Osteoblast (primary cell): ENCODE measurements at regions not wholly inside any gene's neighbourhood (a gene's known extent, or its start where the extent isn't known, plus 50 kb on each side); places are given as distances from the start of the nearest gene placed in this dataset.
A peak's percentile ranks its signal among the peaks of the same experiment; 100 is the strongest.

ENCODE experiments used
- DNase-seq: peaks from one replicate; pipeline ENCODE4 v3.0.0; 2011; ENCODE audit warnings: low spot score, mixed read lengths; ENCODE audit not compliant: insufficient read length; ENCODE audit errors: missing footprints
- H2AFZ ChIP-seq: 2 replicates; pipeline ENCODE4 v1.6.0; 2011; ENCODE audit warnings: mild to moderate bottlenecking, low read length
- H3K27ac ChIP-seq: 2 replicates; pipeline ENCODE4 v1.5.1; 2011; ENCODE audit warnings: mild to moderate bottlenecking, low read depth, low read length, moderate library complexity
- H3K27me3 ChIP-seq: 2 replicates; pipeline ENCODE4 v1.6.0; 2012; ENCODE audit warnings: mild to moderate bottlenecking, control low read depth, inconsistent platforms, low read length, moderate library complexity; ENCODE audit not compliant: insufficient read depth
- H3K36me3 ChIP-seq: 2 replicates; pipeline ENCODE4 v1.5.1; 2011; ENCODE audit warnings: mild to moderate bottlenecking, low read length, control low read depth, moderate library complexity; ENCODE audit not compliant: insufficient read depth
- H3K4me1 ChIP-seq: 2 replicates; pipeline ENCODE4 v1.5.1; 2011; ENCODE audit warnings: mild to moderate bottlenecking, low read length, control low read depth, moderate library complexity; ENCODE audit not compliant: insufficient read depth
- H3K4me2 ChIP-seq: 2 replicates; pipeline ENCODE4 v1.6.0; 2011; ENCODE audit warnings: mild to moderate bottlenecking, low read length; ENCODE audit not compliant: insufficient read depth
- H3K4me3 ChIP-seq: fragments of 200-600 bp; sonication (generic); 3 replicates; pipeline ENCODE4 v1.5.1; 2012; ENCODE audit warnings: mild to moderate bottlenecking, low read length, inconsistent platforms; ENCODE audit not compliant: insufficient read depth
- H3K79me2 ChIP-seq: 2 replicates; pipeline ENCODE4 v1.6.0; 2012; ENCODE audit warnings: mild to moderate bottlenecking, low read length, control low read depth, inconsistent platforms; ENCODE audit not compliant: insufficient read depth
- H3K9me3 ChIP-seq: 2 replicates; pipeline ENCODE4 v1.5.1; 2011; ENCODE audit warnings: low read depth, low read length, control low read depth
- H4K20me1 ChIP-seq: 2 replicates; pipeline ENCODE4 v1.6.0; 2012; ENCODE audit warnings: mild to moderate bottlenecking, low read length, control low read depth; ENCODE audit not compliant: insufficient read depth
- CTCF ChIP-seq: IDR thresholded peaks from 2 replicates; pipeline ENCODE4 v1.5.1; 2011; ENCODE audit warnings: mild to moderate bottlenecking, low read depth, low read length, moderate library complexity; ENCODE audit errors: extremely low read depth

- no peak for TF ChIP-seq CTCF
- H3K27me3 ChIP-seq, result no peaks in the 10 kb centered on the region
- H3K9me3 ChIP-seq, result no peaks in the 10 kb centered on the region
- H3K4me1 ChIP-seq, result peaks cover 19% of the 10 kb centered on the region
- H3K4me3 ChIP-seq, result no peak overlapping the region
- H3K36me3 ChIP-seq, result no peaks in the 10 kb centered on the region
- H4K20me1 ChIP-seq, result no peaks in the 10 kb centered on the region
- no peak overlapping the region for H3K4me2 ChIP-seq
- no peak overlapping the region for H2AFZ ChIP-seq
- H3K27ac ChIP-seq, result no peak overlapping the region
- H3K79me2 ChIP-seq, result no peaks in the 10 kb centered on the region
- no peak for DNase-seq
Observed at GRCh38 chr10:4256971-4257370, 472.0 kb upstream of the KLF6 start.

GRCh38 chr10:4255751-4256150 is 470.7 kb upstream of the KLF6 start:
- H3K27me3 ChIP-seq, result no peaks in the 10 kb centered on the region
- peaks cover 19% of the 10 kb centered on the region for H3K4me1 ChIP-seq
- no peak for TF ChIP-seq CTCF
- no peak overlapping the region for H2AFZ ChIP-seq
- H3K36me3 ChIP-seq, result no peaks in the 10 kb centered on the region
- DNase-seq, result no peak
- H3K4me2 ChIP-seq, result no peak overlapping the region
- no peaks in the 10 kb centered on the region for H3K79me2 ChIP-seq
- no peaks in the 10 kb centered on the region for H3K9me3 ChIP-seq
- H3K4me3 ChIP-seq, result no peak overlapping the region
- no peaks in the 10 kb centered on the region for H4K20me1 ChIP-seq
- no peak overlapping the region for H3K27ac ChIP-seq

GRCh38 chr10:4254101-4254994 is 469.3 kb upstream of the KLF6 start:
- peak; percentile 76 for DNase-seq
- Histone ChIP-seq H4K20me1 (no peaks in the 10 kb centered on the region), H3K27ac (peak overlapping the region; percentile 94), H2AFZ (peak overlapping the region; percentile 30), H3K4me2 (no peak overlapping the region), H3K36me3 (no peaks in the 10 kb centered on the region), H3K9me3 (no peaks in the 10 kb centered on the region), H3K79me2 (no peaks in the 10 kb centered on the region), H3K27me3 (no peaks in the 10 kb centered on the region), H3K4me1 (peaks cover 18% of the 10 kb centered on the region), H3K4me3 (no peak overlapping the region)
- TF ChIP-seq CTCF, result no peak

- H3K4me2 ChIP-seq, result no peak overlapping the region
- H3K79me2 ChIP-seq, result no peaks in the 10 kb centered on the region
- no peaks in the 10 kb centered on the region for H3K36me3 ChIP-seq
- H4K20me1 ChIP-seq, result no peaks in the 10 kb centered on the region
- no peak for DNase-seq
- H3K27ac ChIP-seq, result peak overlapping the region; percentile 50
- TF ChIP-seq CTCF, result no peak
- H3K27me3 ChIP-seq, result no peaks in the 10 kb centered on the region
- H3K4me1 ChIP-seq, result peaks cover 20% of the 10 kb centered on the region
- no peak overlapping the region for H3K4me3 ChIP-seq
- no peak overlapping the region for H2AFZ ChIP-seq
- H3K9me3 ChIP-seq, result no peaks in the 10 kb centered on the region
Observed at GRCh38 chr10:4252701-4253100, 467.7 kb upstream of the KLF6 start.
